Mammary epithelial cell (primary cell): ENCODE measurements at regions not wholly inside any gene's neighbourhood (a gene's known extent, or its start where the extent isn't known, plus 50 kb on each side); places are given as distances from the start of the nearest gene placed in this dataset.

Experiments
- EZH2 ChIP-seq: IDR thresholded peaks from 2 replicates; pipeline ENCODE4 v1.6.1; 2012; ENCODE audit warnings: low read length, inconsistent platforms, borderline replicate concordance
- TF ChIP-seq, protein P1 (sequence below), 2 donors: IDR thresholded peaks in 1 of 2; conservative IDR thresholded peaks in 1 of 2; 2 replicates each; pipeline ENCODE4 v1.5.1; 2011 to 2012; ENCODE audit warnings: inconsistent platforms in 2 of 2, low read length in 2 of 2, mild to moderate bottlenecking in 2 of 2, control low read depth in 1 of 2, low read depth in 1 of 2; ENCODE audit not compliant: insufficient read depth in 1 of 2; ENCODE audit errors: extremely low read depth in 1 of 2

DNA sequence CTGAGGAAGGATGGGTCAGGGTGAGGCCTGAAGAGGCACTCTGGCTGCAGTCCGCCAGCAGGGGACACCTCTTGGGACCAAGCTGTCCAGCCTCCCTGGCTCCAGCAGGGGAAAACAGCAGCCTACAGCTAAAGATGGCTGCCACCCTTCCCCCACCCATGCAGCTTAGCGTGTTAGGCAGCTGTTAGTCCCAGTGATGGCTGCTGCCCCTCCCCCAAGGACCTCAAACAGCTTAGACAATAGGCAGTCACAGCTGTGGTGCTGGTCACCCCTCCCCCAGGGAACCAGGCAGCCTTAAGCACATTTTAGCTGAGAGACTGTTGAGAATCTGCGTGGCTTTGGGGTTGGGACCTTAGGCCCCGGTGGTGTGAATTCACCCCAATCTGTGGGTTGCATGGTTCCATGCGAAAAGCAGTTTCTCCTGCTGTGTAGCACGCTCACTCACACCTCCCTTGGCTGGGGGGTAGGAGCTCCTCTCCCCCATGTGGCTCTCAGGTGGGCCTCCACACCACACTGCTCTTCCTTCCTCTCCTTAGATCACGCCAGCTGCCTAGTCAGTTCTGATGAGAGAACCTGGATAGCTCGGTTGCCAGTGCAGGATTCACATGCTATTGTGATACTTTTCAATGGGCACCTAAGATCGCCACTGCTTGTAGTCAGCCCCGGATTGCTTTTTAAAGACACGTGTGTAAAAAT is 140.5 kb upstream of the CADPS start:
- TF ChIP-seq, protein P1, sequence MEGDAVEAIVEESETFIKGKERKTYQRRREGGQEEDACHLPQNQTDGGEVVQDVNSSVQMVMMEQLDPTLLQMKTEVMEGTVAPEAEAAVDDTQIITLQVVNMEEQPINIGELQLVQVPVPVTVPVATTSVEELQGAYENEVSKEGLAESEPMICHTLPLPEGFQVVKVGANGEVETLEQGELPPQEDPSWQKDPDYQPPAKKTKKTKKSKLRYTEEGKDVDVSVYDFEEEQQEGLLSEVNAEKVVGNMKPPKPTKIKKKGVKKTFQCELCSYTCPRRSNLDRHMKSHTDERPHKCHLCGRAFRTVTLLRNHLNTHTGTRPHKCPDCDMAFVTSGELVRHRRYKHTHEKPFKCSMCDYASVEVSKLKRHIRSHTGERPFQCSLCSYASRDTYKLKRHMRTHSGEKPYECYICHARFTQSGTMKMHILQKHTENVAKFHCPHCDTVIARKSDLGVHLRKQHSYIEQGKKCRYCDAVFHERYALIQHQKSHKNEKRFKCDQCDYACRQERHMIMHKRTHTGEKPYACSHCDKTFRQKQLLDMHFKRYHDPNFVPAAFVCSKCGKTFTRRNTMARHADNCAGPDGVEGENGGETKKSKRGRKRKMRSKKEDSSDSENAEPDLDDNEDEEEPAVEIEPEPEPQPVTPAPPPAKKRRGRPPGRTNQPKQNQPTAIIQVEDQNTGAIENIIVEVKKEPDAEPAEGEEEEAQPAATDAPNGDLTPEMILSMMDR (conservative IDR thresholded peaks at IDR 0.05 in 1 of 2, IDR thresholded peaks at IDR 0.05 in 1 of 2; ENCODE audit: extremely low read depth in 1 of 2, insufficient read depth in 1 of 2, low read depth in 1 of 2, low read length in 2 of 2) = no peak
- no peak for TF ChIP-seq EZH2
